ENCODE measurements at regions not wholly inside any gene's neighbourhood (a gene's known extent, or its start where the extent isn't known, plus 50 kb on each side); places are given as distances from the start of the nearest gene placed in this dataset.
"Not testable (repeated sequence)": the region's sequence is repeated elsewhere in the genome, so short reads cannot be mapped to it uniquely, and the experiment has no call there.

DNA sequence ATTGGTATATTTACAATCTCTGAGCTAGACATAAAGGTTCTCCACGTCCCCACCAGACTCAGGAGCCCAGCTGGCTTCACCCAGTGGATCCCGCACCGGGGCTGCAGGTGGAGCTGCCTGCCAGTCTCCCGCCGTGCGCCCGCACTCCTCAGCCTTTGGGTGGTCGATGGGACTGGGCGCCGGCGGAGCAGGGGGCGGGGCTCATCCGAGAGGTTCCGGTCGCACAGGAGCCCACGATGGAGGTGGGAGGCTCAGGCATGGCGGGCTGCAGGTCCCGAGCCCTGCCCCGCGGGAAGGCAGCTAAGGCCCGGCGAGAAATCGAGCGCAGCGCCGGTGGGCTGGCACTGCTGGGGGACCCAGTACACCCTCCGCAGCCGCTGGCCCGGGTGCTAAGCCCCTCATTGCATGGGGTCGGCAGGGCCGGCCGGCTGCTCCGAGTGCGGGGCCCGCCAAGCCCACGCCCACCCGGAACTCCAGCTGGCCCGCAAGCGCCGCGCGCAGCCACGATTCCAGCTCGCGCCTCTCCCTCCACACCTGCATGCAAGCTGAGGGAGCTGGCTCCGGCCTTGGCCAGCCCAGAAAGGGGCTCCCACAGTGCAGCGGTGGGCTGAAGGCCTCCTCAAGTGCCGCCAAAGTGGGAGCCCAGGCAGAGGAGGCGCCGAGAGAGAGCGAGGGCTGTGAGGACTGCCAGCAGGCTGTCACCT is 396.8 kb upstream of the LCORL start:
- H3K4me3 ChIP-seq; H3K9me3 ChIP-seq; H3K36me3 ChIP-seq (replicated peaks); DNase-seq (ENCODE audit: low spot score in 2 of 2); H3K27me3 ChIP-seq (ENCODE audit: low read depth); H3K4me1 ChIP-seq; in situ Hi-C loops (cut with MboI; ENCODE audit: low sequenced_read_pairs): not testable (repeated sequence)

DNA sequence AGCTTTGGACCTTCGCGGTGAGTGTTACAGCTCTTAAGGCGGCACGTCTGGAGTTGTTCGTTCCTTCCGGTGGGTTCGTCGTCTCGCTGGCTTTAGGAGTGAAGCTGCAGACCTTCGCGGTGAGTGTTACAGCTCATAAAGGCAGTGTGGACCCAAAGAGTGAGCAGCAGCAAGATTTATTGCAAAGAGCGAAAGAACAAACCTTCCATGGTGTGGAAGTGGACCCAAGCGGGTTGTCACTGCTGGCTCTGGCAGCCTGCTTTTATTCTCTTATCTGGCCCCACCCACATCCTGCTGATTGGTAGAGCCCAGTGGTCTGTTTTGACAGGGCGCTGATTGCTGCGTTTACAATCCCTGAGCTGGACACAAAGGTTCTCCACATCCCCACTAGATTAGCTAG is 396.1 kb upstream of the LCORL start:
- H3K9me3 ChIP-seq; H3K4me1 ChIP-seq; H3K36me3 ChIP-seq (replicated peaks); H3K4me3 ChIP-seq; DNase-seq (ENCODE audit: low spot score in 2 of 2); in situ Hi-C loops (cut with MboI; ENCODE audit: low sequenced_read_pairs); H3K27me3 ChIP-seq (ENCODE audit: low read depth): not testable (repeated sequence)

DNA sequence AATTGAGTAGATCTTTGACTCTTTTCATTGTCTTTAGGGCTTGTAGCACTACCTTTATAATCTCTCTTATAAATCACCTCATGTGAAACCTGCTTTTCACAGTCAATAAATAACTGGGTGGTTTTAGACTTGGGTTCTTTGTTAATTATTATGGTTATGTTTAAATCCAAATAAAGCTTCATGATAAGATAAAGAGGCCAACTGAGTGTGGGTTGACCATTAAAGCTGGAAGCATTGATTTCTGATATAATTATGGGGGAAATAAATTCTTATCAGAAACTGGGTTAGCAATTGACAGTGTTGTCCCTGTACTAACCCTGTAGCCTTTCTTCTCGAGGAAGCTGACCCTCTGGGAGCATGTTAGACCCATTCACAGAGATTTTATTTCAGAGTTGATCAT is 384.7 kb upstream of the LCORL start:
- in situ Hi-C loops (cut with MboI; ENCODE audit: low sequenced_read_pairs): no loop called here
- DNase-seq (ENCODE audit: low spot score in 2 of 2): no peak
- no peaks in the 10 kb centered on the region for H3K36me3 ChIP-seq (replicated peaks)
- H3K9me3 ChIP-seq: no peaks in the 10 kb centered on the region
- H3K4me1 ChIP-seq: no peaks in the 10 kb centered on the region
- H3K4me3 ChIP-seq: no peak overlapping the region
- no peaks in the 10 kb centered on the region for H3K27me3 ChIP-seq (ENCODE audit: low read depth)

DNA sequence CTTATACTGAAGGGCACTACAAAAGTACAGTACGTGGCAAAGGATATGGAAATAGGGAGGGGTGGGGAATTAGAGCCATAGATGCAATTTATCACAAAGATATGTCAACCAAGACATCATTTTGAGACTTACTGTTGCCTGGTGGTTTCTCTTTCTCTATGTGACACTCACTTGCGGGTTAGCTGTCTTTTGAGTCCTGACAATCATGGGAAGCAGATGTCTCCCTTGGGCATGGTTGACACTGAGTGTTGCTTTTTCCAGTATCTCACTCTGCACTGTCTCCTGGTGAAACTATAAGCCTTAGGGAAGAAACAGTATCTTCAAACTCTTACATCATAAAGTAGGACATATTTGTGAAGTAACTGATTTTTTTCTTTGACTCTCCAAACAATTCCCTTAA is 383.5 kb upstream of the LCORL start:
- H3K4me3 ChIP-seq: no peak overlapping the region
- no peaks in the 10 kb centered on the region for H3K36me3 ChIP-seq (replicated peaks)

DNA sequence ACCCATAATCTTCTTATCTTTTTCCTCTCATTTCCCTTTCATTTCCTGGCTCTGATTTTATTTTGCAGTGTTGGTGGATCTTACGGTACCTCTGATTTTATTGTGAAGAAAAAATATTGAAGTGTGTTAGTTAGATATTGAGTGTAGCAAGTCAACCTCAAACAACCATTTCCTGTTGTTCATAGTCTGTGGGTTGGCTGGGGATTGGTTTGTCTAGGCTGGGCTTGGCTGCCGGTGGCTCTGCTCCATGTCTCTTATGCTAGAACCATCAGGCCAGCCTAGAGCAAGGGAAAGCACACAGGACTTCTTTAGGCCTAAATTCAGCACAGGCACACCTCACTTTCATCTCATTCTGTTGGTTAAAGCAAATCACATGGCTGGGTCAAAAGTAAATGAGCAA is 383.1 kb upstream of the LCORL start:
- H3K36me3 ChIP-seq (replicated peaks): no peaks in the 10 kb centered on the region
- no peak overlapping the region for H3K4me3 ChIP-seq
- in situ Hi-C loops (cut with MboI; ENCODE audit: low sequenced_read_pairs): no loop called here
- DNase-seq (ENCODE audit: low spot score in 2 of 2): no peak
- H3K27me3 ChIP-seq (ENCODE audit: low read depth): no peaks in the 10 kb centered on the region
- no peaks in the 10 kb centered on the region for H3K4me1 ChIP-seq
- H3K9me3 ChIP-seq: no peaks in the 10 kb centered on the region

More for the DNA sequence above, 383.5 kb upstream of the LCORL start:
- H3K27me3 ChIP-seq (ENCODE audit: low read depth): no peaks in the 10 kb centered on the region
- in situ Hi-C loops (cut with MboI; ENCODE audit: low sequenced_read_pairs): no loop called here
- H3K4me1 ChIP-seq: no peaks in the 10 kb centered on the region
- DNase-seq (ENCODE audit: low spot score in 2 of 2): no peak
- no peaks in the 10 kb centered on the region for H3K9me3 ChIP-seq

DNA sequence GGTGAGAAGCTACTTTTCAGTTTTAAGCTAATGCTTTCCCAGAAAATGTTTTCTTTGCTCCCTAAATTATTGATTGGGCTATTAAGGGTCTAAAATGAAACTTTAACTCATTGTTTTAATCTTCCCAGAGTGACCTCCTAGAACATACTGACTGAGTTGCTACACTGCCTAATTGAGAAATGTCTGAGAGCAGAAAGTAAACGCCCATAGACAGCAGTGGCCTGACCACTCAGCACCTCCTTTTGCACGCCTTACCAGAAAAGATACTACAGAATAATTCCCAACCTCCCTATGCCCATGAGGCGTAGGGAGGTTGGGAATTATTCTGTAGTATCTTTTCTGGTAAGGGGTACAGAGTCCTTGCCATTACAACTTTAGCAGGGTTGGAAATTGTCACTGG is 381.8 kb upstream of the LCORL start:
- no peaks in the 10 kb centered on the region for H3K27me3 ChIP-seq (ENCODE audit: low read depth)
- no peak overlapping the region for H3K4me3 ChIP-seq
- in situ Hi-C loops (cut with MboI; ENCODE audit: low sequenced_read_pairs): no loop called here
- DNase-seq (ENCODE audit: low spot score in 2 of 2): no peak
- no peaks in the 10 kb centered on the region for H3K9me3 ChIP-seq
- no peaks in the 10 kb centered on the region for H3K4me1 ChIP-seq
- no peaks in the 10 kb centered on the region for H3K36me3 ChIP-seq (replicated peaks)

DNA sequence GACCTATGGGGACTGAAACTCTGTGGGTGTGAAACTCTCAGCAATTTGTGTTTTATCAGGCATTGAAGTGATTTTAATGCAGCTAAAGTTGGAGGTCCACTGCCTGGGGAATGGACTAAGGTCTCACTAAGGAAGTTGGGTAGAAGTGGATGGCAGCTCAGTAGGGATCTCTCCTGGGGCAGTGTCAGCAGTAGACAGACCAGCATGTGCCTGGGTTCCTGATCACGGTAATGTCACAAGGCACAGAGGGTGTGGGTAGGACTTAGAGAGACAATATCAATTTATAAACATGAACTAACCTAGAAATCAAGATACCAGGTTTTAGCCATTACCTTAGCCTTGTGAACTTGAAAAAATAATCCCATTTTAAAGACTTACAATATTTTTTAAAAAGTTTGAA is 380.3 kb upstream of the LCORL start:
- no peak for DNase-seq (ENCODE audit: low spot score in 2 of 2)
- Histone ChIP-seq H3K4me3 (no peak overlapping the region), H3K36me3 (replicated peaks) (no peaks in the 10 kb centered on the region), H3K9me3 (no peaks in the 10 kb centered on the region), H3K4me1 (no peaks in the 10 kb centered on the region), H3K27me3 (ENCODE audit: low read depth) (no peaks in the 10 kb centered on the region)
- in situ Hi-C loops (cut with MboI; ENCODE audit: low sequenced_read_pairs): no loop called here

DNA sequence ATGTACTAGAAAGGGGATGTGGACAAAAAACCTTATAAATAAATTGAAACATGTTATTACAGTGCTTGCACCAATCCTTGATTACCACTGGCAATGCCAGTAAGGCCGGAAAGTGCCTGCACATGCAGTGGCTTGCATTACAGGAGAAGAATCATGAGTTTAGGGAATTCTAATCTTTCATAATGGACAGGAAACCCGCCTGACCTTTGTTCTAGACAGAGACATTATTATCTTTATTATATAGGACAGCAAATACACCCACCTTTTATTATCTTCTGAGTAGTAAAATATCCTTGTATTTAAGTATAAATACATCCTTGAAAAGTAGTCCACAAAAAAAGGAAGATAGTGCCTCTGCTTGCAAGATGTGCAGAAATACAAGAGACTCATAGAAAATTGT is 379.9 kb upstream of the LCORL start:
- no peak overlapping the region for H3K4me3 ChIP-seq
- H3K9me3 ChIP-seq: no peaks in the 10 kb centered on the region
- no peaks in the 10 kb centered on the region for H3K36me3 ChIP-seq (replicated peaks)
- H3K4me1 ChIP-seq: no peaks in the 10 kb centered on the region
- no peaks in the 10 kb centered on the region for H3K27me3 ChIP-seq (ENCODE audit: low read depth)
- in situ Hi-C loops (cut with MboI; ENCODE audit: low sequenced_read_pairs): no loop called here
- DNase-seq (ENCODE audit: low spot score in 2 of 2): no peak

DNA sequence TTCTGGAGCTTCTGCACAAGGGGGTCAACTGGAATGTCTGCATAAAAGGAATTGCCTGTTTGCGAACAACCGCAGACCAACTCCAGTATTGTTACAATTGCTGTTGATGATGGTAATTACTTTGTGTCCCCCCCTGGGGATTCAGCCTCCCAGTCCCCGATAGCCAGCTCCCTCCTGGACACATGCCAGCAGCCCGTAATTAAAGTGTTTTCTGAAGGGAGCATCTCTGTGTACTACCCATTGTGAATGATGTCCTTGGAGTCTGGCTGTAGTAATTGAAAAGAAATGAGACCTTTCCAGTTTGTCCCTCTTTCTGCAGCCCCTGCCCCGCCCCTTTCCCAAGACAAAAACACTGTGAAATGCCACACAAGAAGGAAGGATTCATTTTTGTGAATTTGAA is 377.1 kb upstream of the LCORL start:
- in situ Hi-C loops (cut with MboI; ENCODE audit: low sequenced_read_pairs): no loop called here
- no peaks in the 10 kb centered on the region for H3K9me3 ChIP-seq
- H3K36me3 ChIP-seq (replicated peaks): no peaks in the 10 kb centered on the region
- H3K27me3 ChIP-seq (ENCODE audit: low read depth): no peaks in the 10 kb centered on the region
- peak in 1 of 2 experiments; percentile 16 for DNase-seq (ENCODE audit: low spot score in 2 of 2)
- no peaks in the 10 kb centered on the region for H3K4me1 ChIP-seq
- H3K4me3 ChIP-seq: no peak overlapping the region

DNA sequence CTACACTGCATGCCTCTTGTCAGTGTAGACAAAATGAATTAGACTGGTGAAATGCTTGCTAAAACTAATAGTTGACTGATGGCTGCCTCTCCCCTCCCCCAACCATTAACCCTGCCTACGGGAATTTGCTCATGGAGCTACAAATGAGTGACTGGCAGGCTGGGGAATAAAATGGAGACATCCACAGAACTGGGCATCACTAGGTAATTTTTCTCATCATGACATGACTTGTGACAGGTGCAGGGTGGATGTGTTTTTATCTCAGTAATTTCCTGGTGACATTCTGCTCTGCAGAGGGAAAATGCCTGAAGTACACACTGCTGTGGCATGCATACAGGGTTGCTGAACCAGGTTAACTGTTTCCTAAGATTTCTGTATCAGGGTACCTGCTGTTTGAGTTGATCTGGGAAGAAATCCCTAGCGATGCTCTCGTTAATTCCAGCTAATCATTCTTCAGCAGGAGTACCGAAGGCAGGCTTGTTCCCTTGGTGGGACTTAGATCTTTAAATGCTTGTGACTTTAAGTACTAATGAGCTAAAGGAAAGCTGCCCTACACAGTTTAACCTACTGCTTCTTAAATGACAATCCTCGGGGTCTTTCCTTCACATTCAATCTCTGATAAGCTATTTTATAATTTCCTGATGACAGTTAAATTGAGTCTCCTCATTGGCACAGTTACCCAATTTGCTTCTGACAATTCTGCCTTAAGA is 376.3 kb upstream of the LCORL start:
- Histone ChIP-seq H3K9me3 (no peaks in the 10 kb centered on the region), H3K36me3 (replicated peaks) (no peaks in the 10 kb centered on the region)

DNA sequence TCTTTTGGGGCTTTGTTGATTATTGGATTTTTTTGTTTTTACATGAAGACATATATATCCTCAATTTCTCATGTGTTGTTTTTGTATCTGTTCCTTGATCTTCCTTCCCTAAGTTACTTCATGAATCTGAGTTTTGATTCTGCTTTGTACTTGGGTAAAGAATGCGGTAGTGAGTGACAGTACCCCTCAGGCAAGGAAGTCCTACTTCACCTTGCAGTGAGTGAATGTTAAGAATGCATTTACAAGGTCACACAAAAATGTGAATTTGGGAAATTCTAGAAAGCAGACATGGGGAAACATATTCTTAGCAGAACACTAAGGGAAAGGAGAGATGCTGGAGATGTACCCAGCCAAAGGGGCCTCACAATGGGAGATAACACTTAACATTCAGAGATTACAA is 373.1 kb upstream of the LCORL start:
- H3K4me3 ChIP-seq: no peak overlapping the region
- in situ Hi-C loops (cut with MboI; ENCODE audit: low sequenced_read_pairs): no loop called here

More for the DNA sequence above, 376.3 kb upstream of the LCORL start:
- DNase-seq (ENCODE audit: low spot score in 2 of 2): no peak
- in situ Hi-C loops (cut with MboI; ENCODE audit: low sequenced_read_pairs): no loop called here
- Histone ChIP-seq H3K4me1 (no peaks in the 10 kb centered on the region), H3K27me3 (ENCODE audit: low read depth) (no peaks in the 10 kb centered on the region), H3K4me3 (no peak overlapping the region)

DNA sequence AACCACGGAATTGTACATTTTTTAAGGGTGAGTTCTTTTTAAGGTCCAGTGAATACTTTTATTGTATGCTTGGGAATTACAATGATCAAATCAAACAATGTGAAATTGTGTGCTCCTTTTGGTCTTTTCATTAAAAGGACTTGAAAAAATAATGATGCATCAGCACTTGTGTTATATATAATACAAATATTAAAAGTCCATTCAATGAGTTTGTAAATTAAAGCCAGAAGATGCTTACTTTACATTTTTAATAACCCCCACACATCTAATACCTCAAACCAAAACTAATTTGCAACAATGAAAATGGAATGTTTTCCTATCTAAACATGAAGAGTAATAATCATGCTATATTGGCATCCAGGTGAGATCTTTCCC is 369.8 kb upstream of the LCORL start:
- Histone ChIP-seq H3K9me3 (no peaks in the 10 kb centered on the region), H3K27me3 (ENCODE audit: low read depth) (no peaks in the 10 kb centered on the region), H3K4me3 (no peak overlapping the region), H3K4me1 (no peaks in the 10 kb centered on the region), H3K36me3 (replicated peaks) (no peaks in the 10 kb centered on the region)
- DNase-seq (ENCODE audit: low spot score in 2 of 2): no peak
- in situ Hi-C loops (cut with MboI; ENCODE audit: low sequenced_read_pairs): no loop called here

More for the DNA sequence above, 373.1 kb upstream of the LCORL start:
- H3K4me1 ChIP-seq: no peaks in the 10 kb centered on the region
- H3K27me3 ChIP-seq (ENCODE audit: low read depth): no peaks in the 10 kb centered on the region
- H3K9me3 ChIP-seq: no peaks in the 10 kb centered on the region
- H3K36me3 ChIP-seq (replicated peaks): no peaks in the 10 kb centered on the region
- DNase-seq (ENCODE audit: low spot score in 2 of 2): no peak

DNA sequence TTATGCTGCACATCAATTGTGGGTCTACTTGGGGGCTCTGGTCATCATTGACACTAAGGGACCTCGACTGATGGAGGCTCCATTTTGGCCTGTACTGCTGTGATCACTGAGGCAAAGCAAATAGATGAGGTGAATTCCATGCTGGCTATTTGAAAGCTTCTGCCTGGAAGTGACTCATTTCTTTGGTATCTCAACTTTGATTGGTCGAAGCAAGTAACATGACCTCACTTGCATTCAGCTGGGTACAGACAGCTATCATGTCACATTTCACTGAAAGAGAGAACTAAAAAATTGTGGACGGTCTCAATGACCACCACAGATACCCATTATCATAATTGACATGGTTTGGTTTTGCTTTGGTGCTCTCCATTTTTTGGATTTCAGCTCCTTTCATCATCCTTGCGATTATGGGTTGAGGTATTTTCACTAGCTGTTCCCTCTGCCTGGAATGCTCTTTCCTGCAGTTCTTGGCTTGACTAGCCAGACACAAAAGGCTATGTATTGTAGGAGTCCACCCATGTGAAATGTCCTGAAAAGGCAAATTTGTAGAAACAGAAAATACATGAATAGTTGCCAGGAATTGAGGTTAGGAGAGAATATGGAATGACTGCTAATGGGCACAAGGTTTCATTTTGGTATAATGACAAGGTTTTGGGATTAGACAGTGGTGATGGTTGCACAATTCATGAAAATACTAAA is 369.2 kb upstream of the LCORL start:
- in situ Hi-C loops (cut with MboI; ENCODE audit: low sequenced_read_pairs): no loop called here
- Histone ChIP-seq H3K9me3 (no peaks in the 10 kb centered on the region), H3K27me3 (ENCODE audit: low read depth) (no peaks in the 10 kb centered on the region), H3K36me3 (replicated peaks) (no peaks in the 10 kb centered on the region), H3K4me3 (no peak overlapping the region), H3K4me1 (no peaks in the 10 kb centered on the region)
- no peak for DNase-seq (ENCODE audit: low spot score in 2 of 2)

DNA sequence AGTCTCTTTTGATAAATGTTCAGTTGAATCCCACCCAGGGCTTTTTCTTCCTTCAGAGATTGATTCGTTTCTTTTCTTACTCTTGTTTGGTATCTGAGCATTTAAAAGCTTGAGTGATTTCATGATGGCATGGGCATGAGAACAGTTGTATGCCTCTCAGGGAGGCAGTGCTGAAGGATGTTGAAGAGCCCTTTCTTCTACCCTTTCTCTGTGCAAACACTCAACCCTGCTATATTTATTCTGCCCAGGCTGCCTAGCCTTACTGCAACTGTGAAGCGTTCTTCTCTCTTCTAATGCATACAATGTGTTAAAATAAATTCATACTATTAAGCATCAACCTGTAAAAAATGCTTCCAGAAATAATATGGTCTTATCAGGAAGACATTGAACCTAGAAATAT is 367.6 kb upstream of the LCORL start:
- Histone ChIP-seq H3K4me3 (no peak overlapping the region), H3K4me1 (no peaks in the 10 kb centered on the region), H3K9me3 (no peaks in the 10 kb centered on the region), H3K27me3 (ENCODE audit: low read depth) (no peaks in the 10 kb centered on the region), H3K36me3 (replicated peaks) (no peaks in the 10 kb centered on the region)
- in situ Hi-C loops (cut with MboI; ENCODE audit: low sequenced_read_pairs): no loop called here
- no peak for DNase-seq (ENCODE audit: low spot score in 2 of 2)
